ENCODE measurements at regions not wholly inside any gene's neighbourhood (a gene's known extent, or its start where the extent isn't known, plus 50 kb on each side); places are given as distances from the start of the nearest gene placed in this dataset.

DNA sequence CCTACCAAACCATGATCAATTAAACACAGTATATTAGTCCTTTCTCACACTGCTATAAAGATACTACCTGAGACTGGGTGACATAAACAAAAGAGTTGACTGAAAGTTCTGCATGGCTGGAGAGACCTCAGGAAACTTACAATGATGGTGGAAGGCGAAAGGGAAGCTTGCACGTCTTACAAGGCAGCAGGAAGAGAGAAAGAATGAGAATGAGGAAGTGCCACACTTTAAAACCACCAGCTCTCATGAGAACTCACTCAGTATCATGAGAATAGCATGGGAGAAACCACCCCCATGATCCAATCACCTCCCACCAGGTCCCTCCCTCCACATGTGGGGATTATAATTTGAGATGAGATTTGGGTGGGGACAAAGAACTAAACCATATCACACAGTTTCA, 324.9 kb upstream of the ZNF507 start:
- no peak overlapping the region for H3K27ac ChIP-seq
- no peak for TF ChIP-seq ZFX (IDR thresholded peaks at IDR 0.05; ENCODE audit: borderline replicate concordance)
- TF ChIP-seq, protein P1, sequence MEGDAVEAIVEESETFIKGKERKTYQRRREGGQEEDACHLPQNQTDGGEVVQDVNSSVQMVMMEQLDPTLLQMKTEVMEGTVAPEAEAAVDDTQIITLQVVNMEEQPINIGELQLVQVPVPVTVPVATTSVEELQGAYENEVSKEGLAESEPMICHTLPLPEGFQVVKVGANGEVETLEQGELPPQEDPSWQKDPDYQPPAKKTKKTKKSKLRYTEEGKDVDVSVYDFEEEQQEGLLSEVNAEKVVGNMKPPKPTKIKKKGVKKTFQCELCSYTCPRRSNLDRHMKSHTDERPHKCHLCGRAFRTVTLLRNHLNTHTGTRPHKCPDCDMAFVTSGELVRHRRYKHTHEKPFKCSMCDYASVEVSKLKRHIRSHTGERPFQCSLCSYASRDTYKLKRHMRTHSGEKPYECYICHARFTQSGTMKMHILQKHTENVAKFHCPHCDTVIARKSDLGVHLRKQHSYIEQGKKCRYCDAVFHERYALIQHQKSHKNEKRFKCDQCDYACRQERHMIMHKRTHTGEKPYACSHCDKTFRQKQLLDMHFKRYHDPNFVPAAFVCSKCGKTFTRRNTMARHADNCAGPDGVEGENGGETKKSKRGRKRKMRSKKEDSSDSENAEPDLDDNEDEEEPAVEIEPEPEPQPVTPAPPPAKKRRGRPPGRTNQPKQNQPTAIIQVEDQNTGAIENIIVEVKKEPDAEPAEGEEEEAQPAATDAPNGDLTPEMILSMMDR (IDR thresholded peaks at IDR 0.05): no peak

DNA sequence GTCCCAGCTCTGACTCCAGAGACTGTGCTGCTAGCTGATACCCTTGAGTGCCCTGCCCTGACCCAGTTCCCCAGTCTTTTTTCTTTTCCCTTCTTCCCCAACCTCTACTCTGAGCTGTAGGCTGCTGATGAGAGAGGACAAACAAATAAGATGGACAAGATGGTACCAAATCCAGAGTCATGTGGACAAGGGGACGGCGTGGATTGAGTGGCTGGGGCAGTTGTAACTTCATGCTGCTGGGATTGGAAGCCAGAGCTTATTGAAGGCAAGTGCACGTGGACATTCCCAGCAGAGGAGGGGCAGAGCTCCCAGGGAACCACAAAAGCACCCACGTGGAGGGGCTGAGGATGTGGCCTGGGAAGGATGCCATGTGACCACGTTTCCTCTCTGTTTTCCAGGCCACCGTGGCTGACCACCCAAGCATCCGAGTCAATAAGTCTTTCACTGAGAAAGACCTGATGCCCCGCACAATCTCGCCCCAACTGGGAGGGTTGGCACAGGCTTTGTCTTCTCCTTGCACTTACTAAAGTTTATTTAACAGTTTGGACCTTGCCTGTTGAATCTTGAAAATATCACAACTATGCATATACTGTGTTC, 323.3 kb upstream of the ZNF507 start:
- H3K27ac ChIP-seq: no peak overlapping the region
- no peak for TF ChIP-seq ZFX (IDR thresholded peaks at IDR 0.05; ENCODE audit: borderline replicate concordance)
- TF ChIP-seq, protein P1 (IDR thresholded peaks at IDR 0.05): no peak

DNA sequence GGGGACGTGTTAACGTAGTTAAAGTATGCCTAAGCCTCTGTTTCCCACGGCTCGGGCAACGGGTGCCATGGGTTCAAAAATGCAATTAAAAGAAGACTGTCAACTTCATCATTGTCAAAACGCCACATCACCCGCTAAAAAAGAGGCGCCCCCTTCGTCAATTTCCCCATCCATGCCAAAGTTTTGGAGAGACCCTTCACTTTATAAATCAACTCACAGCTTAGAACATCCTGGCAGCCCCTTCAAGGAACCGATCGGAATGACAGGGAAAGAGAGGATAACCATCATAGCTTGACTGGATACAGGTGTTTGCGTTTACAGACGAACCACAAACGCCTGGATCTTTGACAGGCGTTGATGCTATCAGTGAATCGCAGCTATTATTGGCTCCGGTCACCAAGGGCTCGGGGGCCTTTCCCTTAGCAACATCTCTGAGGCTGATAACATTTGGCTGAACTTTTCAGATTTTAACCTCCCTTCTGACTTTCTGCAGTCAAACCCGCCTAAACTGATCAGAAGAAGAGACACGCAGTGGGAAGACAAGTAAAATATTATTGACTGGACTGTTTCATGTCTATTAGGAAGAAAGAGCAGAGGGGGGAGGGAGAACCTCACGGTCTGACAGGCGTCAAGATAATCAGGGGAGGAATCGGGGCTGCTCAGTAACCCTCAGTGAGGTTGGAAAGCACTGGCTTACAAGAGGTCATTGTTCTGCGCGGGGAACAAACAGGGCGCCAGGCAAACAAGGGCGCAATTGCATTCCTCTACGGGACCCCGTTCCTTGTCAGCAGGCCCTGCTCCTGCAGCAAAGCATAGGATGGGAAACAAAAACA, 322.5 kb upstream of the ZNF507 start:
- H3K27ac ChIP-seq: no peak overlapping the region
- TF ChIP-seq ZFX (IDR thresholded peaks at IDR 0.05; ENCODE audit: borderline replicate concordance): no peak
- TF ChIP-seq, protein P1 (IDR thresholded peaks at IDR 0.05): no peak

DNA sequence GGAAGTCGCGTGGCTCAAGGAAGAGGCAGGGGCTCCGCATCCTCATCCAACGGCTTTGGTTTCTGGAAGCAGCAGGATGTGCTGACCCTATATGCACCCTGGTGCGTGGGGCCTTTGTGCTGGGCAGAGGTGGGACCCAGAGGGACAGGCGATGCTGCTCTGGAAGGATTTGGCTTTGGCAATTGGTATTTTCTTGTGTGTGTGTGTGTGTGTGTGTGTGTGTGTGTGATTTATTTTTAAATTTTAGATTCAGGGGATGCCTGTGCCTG, 321.9 kb upstream of the ZNF507 start:
- TF ChIP-seq, protein P1 (IDR thresholded peaks at IDR 0.05): no peak
- TF ChIP-seq ZFX (IDR thresholded peaks at IDR 0.05; ENCODE audit: borderline replicate concordance): no peak

DNA sequence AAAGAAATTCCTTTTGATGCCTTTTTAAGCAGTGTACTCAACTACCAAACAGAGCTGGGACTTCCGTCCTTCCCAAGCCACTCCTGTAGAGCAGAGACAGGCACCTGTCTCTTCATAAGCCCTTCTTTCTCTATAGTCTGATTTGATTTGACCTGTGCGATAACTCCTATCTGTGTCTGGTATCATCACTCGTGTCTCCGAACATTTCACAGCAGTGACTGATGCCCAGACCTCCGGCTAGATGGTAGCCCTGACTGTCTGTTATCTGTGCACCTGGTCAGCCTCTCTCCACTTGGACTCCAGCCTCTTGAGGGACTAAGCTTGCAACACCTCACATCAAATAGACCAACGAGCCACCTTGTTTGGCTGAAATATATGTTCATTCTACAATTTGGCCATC, 316.2 kb upstream of the ZNF507 start:
- H3K27ac ChIP-seq: no peak overlapping the region
- no peak for TF ChIP-seq ZFX (IDR thresholded peaks at IDR 0.05; ENCODE audit: borderline replicate concordance)
- TF ChIP-seq, protein P1 (IDR thresholded peaks at IDR 0.05): no peak

More for the DNA sequence above, 321.9 kb upstream of the ZNF507 start:
- H3K27ac ChIP-seq: no peak overlapping the region

DNA sequence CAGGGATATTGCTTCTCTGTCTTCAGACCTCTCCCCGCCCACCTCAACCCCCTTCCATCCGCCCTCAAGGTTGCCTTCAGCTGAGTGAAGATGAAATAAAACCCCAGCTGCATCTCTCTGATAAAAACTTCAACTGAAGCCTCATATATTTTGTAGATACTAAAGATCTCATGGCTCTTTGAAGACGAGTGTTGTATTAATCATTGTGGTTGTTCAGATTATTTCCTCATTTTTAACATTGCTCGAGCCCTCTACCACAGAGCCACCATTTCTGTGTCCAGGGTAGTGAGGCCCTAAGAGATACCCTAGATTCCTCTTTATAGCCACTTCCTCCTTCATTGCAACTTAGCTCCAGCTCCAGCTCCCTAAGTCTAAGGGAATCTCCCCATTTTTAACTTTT, 312.8 kb upstream of the ZNF507 start:
- no peak for TF ChIP-seq ZFX (IDR thresholded peaks at IDR 0.05; ENCODE audit: borderline replicate concordance)
- TF ChIP-seq, protein P1 (IDR thresholded peaks at IDR 0.05): no peak
- no peak overlapping the region for H3K27ac ChIP-seq

DNA sequence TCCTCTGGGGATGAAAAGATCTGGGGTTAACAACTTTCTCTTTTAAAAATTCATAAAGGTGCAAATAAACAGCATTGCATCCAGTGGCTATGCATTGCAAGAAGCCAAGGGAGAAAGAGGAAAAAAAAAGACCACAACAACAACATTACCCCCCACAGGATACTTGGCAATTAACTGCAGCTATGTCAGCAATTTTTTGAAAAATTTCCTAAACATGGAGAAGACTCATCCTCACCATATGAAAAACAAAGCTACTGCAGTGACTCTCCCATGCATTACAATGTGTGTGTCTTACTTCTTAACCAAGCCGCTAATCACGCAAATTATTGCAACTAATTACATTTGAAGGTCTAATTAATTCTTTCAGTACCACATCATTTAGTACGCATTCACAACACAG, 309.8 kb upstream of the ZNF507 start:
- no peak overlapping the region for H3K27ac ChIP-seq

More for the DNA sequence above, 309.8 kb upstream of the ZNF507 start:
- no peak for TF ChIP-seq ZFX (IDR thresholded peaks at IDR 0.05; ENCODE audit: borderline replicate concordance)
- TF ChIP-seq, protein P1 (IDR thresholded peaks at IDR 0.05): no peak
